HG03045 (cell line): ENCODE measurements at regions not wholly inside any gene's neighbourhood (a gene's known extent, or its start where the extent isn't known, plus 50 kb on each side); places are given as distances from the start of the nearest gene placed in this dataset.

Experiments
- ATAC-seq: cut with Tn5 transposase; IDR thresholded peaks from one replicate; pipeline ENCODE4 v1.9.1; 2021; ENCODE audit warnings: mild to moderate bottlenecking, moderate library complexity; ENCODE audit not compliant: unreplicated experiment

DNA sequence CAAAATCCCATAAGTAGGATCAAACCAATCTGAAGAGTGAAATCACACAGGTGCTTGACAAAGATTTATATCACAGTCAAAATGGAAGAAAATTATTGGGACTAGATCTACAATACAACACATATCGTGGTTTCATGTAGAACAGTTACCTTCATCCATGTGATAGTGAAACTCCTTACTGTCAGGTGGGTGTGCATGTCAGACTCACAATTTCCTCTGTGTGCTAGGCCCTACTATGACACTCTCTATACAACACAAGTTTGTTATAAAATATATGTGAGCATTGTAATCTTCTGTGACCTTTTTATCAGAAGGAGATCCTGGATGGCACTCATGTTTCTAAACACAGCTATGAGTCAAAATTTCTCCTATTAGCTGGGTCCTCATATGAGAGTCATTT, 947.0 kb upstream of the TSPY4 start:
- no peak for ATAC-seq

GRCh38 chrY:8393246-8393645, 944.0 kb upstream of the TSPY4 start:
- ATAC-seq: no peak

- no peak for ATAC-seq
Observed at GRCh38 chrY:8422906-8423305, 914.4 kb upstream of the TSPY4 start.

DNA sequence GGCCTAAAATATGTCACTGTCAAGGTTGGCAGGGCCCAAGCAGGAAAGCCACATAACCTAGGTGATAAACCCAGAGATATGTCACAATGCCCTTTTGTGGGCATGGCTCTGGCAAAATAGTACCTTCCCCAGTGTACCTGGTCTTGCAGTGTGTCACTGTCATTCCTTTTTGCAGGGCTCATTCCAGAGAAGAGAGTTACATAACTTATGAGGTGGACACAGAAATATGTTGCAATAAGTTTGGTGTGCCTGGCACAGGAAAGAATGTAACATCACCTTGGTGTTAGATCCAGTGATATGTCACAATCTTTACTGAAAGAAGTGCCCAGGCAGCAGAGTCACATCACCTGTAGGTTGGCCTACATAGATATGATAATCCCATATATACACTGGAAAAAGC, 910.8 kb upstream of the TSPY4 start:
- ATAC-seq: no peak

- no peak for ATAC-seq
Observed at GRCh38 chrY:8437510-8437909, 899.8 kb upstream of the TSPY4 start.

DNA sequence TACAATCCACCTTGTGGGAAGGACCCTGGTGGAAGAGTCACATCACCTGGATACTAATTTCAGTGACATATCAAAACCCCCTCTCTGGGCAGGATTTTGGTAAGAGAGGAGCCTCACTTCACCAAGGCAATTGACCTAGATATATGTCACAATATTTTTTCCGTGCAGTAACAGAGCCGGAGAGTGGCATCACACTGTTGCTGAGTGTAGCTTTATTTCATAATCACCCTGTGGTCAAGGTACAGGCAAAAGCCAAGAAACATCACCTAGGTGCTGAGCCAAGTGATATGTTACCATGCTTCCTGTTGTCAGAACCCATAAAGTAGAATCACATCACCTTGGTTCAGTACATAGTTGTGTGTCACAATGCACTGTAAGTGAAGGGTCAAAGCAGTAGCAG, 895.2 kb upstream of the TSPY4 start:
- no peak for ATAC-seq

GRCh38 chrY:8452963-8453362, 884.3 kb upstream of the TSPY4 start:
- ATAC-seq: no peak

- ATAC-seq: no peak
Observed at GRCh38 chrY:8466813-8467212, 870.5 kb upstream of the TSPY4 start.

GRCh38 chrY:8470249-8470648, 867.0 kb upstream of the TSPY4 start:
- no peak for ATAC-seq

DNA sequence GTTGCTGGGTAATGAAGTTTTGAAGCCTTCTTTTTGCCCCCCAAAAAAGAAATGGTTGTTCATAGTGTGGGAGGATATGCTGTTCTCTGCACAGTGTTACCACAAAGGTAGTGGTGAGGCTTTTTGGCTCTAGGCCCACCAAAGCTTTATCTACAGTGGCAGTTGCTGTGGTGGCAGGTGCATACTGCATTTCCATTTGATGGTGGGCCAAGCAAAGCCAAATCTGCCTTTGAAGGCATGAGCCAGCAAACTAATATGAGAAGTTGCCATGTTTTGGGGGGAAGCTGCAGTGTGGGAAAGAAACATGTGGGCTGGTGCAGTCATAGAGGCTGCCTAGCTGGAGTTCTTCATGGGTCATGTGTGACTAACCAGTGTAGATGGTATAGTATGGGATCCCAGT, 858.1 kb upstream of the TSPY4 start:
- no peak for ATAC-seq

- no peak for ATAC-seq
Observed at GRCh38 chrY:8488955-8489354, 848.3 kb upstream of the TSPY4 start.

- no peak for ATAC-seq
Observed at GRCh38 chrY:8489880-8490630, 847.2 kb upstream of the TSPY4 start.

DNA sequence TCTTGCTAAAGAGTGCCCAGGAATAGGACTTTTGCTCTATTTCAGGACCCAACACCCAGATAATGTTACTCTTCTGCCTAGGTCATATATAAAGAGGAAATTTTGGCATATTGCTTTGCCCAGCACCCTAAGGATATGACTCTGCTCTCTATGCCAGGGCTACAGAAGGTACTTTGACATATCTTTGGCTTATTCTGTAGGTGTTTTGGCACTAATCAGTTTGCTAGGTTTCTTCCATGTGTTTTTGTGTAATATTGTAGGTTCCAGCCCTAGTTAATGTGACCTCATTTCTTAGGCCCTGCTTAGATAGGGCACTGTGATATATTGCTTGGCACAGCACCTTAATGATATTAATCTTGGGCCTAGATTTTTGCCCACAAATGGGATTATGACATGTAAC, 842.9 kb upstream of the TSPY4 start:
- no peak for ATAC-seq

DNA sequence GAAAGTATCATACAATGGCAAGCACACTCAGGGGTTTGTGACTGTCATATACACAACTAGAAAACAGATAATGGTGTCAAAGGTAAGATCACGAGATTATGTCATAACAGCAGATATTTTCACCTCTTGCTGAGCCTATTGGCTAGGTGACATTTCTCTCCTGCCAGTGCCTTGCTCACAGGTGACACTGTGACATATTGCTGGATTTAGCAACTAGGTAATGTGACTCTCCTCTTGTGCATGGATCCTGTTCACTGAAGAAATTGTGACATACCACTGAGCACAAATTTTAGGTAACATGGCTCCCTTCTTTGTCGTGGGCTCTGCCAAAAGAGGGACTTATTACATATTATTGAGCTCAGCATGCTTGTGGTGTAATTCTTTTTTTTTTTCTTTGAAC, 842.0 kb upstream of the TSPY4 start:
- no peak for ATAC-seq

GRCh38 chrY:8500888-8501287, 836.4 kb upstream of the TSPY4 start:
- ATAC-seq: no peak

- ATAC-seq: no peak
Observed at GRCh38 chrY:8533468-8533867, 803.8 kb upstream of the TSPY4 start.

GRCh38 chrY:8535704-8536103, 801.6 kb upstream of the TSPY4 start:
- ATAC-seq: peak; percentile 96

DNA sequence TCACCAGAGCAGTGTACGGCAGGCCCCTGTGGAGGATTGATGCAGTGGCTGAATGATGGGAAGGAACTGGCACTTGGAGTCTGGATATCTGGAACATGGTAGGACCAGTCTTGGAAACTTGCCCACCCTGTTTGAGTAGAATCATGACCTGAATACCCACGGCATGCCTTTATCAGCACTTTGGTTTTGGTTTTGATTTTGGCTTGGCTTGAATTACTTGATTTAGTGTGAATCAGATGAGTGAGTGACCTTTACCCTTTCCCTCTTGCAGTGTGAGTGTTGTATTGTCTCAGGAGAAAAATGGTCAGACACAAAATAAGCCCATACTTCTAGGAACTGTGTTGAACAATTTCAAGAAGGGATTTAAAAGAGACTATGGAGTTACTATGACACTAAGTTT, 801.0 kb upstream of the TSPY4 start:
- ATAC-seq: peak; percentile 11

GRCh38 chrY:8541306-8541705, 796.0 kb upstream of the TSPY4 start:
- no peak for ATAC-seq

- ATAC-seq: no peak
Observed at GRCh38 chrY:8544715-8545114, 792.5 kb upstream of the TSPY4 start.

DNA sequence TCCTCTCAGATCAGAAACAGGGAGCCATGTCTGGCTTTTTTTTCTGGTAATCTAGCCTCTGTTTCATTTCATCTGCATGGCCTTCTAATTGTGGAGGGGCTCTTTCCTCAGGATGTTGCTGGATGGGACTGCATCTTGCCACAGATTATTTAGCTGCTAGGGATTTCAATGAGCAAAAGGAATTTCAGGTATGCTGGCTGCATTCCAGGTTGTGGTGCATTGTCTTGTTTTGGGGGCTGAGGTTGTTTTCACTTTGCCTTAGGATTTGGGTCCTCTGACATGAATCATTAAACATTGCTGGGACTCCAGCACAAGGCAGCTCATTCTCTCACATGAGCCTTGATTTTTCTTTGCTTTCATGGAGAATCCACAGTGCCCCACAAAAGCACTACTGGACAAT, 789.3 kb upstream of the TSPY4 start:
- ATAC-seq: no peak

DNA sequence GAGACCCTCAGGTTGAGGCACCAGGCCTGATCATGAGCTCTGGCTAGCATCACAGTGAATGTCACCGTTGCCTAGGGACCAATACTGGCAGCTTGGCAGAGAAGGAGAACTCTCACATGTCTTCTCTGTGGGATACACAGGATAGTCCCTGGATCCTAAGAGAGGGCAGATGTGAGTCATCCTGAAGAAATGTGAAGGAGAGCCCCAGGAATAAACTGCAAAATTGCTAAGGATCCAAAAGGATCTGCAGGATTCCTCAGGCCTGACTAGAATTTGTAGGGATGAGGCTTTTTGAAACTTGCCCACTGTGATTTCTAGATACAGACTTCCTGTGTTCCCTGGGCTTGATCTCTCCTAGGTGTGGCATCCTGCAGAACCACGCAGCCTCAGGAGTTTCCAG, 785.9 kb upstream of the TSPY4 start:
- no peak for ATAC-seq

DNA sequence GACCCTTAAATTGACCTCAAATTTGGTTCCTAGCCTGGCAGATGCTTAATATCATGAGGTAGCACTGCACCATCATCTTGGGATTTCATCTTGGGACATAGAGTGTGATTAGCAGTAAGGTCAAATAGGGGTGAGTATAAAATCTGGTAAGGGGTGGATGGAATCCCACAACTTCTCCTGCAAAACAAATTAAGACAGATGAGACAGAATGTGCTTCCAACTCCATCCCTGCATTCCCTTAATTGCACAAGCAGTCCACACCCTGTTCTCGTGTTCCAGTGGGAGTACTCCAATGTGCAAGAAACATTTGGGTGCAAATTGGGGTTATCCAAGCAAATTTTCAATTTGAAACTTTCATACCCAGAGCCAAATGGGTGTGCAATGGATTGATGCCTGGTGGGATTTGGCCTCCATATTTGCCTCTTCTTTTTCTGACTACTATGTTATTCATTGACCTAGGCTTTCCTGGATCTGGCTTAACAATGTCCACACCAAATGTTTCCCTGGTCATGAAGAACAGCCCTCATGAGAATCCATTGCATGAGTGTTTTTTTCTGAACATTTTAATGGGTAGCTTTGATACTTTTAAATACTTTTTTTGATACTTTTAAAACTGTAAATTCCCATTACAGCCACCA, 785.0 kb upstream of the TSPY4 start:
- no peak for ATAC-seq
